CD4-positive, alpha-beta memory T cell (primary cell): ENCODE measurements at regions not wholly inside any gene's neighbourhood (a gene's known extent, or its start where the extent isn't known, plus 50 kb on each side); places are given as distances from the start of the nearest gene placed in this dataset.

Source experiments
- CTCF ChIA-PET: fragments of 350-600 bp; sonication (Branson Sonifier 250); formaldehyde crosslinking; loops from one replicate; lab custom pipeline; 2021; ENCODE audit warnings: inconsistent platforms; ENCODE audit not compliant: partially characterized antibody; lab: Charles Lee
- POLR2A ChIA-PET: fragments of 350-600 bp; sonication (Branson Sonifier 250); formaldehyde crosslinking; loops from one replicate; lab custom pipeline; 2021; ENCODE audit not compliant: partially characterized antibody; lab: Charles Lee
- DNase-seq, 5 donors: peaks; one replicate each; pipeline versions ENCODE4 v3.0.0 to v3.0.0-alpha.2; 2020 to 2022; ENCODE audit warnings: mixed read lengths in 1 of 5
- H3K27ac ChIP-seq: one replicate; pipeline ENCODE4 v1.7.0; 2013; ENCODE audit warnings: low read depth, low read length
- H3K27me3 ChIP-seq: 2 replicates; pipeline ENCODE4 v1.7.0; 2013; ENCODE audit warnings: mild to moderate bottlenecking, low read length, moderate library complexity; ENCODE audit not compliant: insufficient read depth
- H3K36me3 ChIP-seq: 2 replicates; pipeline ENCODE4 v1.7.0; 2013; ENCODE audit warnings: mild to moderate bottlenecking, low read length, moderate library complexity; ENCODE audit not compliant: insufficient read depth
- H3K4me1 ChIP-seq: 2 replicates; pipeline ENCODE4 v1.7.0; 2013; ENCODE audit warnings: mild to moderate bottlenecking, low read length, moderate library complexity; ENCODE audit not compliant: insufficient read depth
- H3K4me3 ChIP-seq, 2 donors: one replicate each; pipeline ENCODE4 v1.7.0; 2013; ENCODE audit warnings: low read length in 2 of 2, mild to moderate bottlenecking in 1 of 2
- H3K9me3 ChIP-seq, 2 donors: one replicate each; pipeline ENCODE4 v1.7.0; 2013; ENCODE audit warnings: low read length in 2 of 2, control low read depth in 1 of 2; ENCODE audit not compliant: control insufficient read depth in 1 of 2
- H3K27ac Mint-ChIP-seq, 7 donors: one replicate each; pipeline ENCODE4 v1.8.0; 2020 to 2021; ENCODE audit warnings: mixed read lengths in 7 of 7, mild to moderate bottlenecking in 6 of 7, inconsistent platforms in 3 of 7, moderate library complexity in 3 of 7
- H3K27me3 Mint-ChIP-seq, 2 donors: one replicate each; pipeline ENCODE4 v1.8.0; 2020 to 2021; ENCODE audit warnings: mixed read lengths in 2 of 2
- H3K36me3 Mint-ChIP-seq, 2 donors: one replicate each; pipeline ENCODE4 v1.8.0; 2020 to 2021; ENCODE audit warnings: mixed read lengths in 2 of 2, inconsistent platforms in 1 of 2, mild to moderate bottlenecking in 1 of 2
- H3K4me1 Mint-ChIP-seq, 4 donors: one replicate each; pipeline ENCODE4 v1.8.0; 2020 to 2021; ENCODE audit warnings: mixed read lengths in 4 of 4, mild to moderate bottlenecking in 1 of 4
- H3K4me3 Mint-ChIP-seq, 8 donors: one replicate each; pipeline ENCODE4 v1.8.0; 2020 to 2021; ENCODE audit warnings: mixed read lengths in 8 of 8, mild to moderate bottlenecking in 7 of 8, moderate library complexity in 6 of 8, inconsistent platforms in 3 of 8
- H3K9me3 Mint-ChIP-seq, 8 donors: one replicate each; pipeline ENCODE4 v1.8.0; 2020 to 2021; ENCODE audit warnings: mixed read lengths in 8 of 8, mild to moderate bottlenecking in 5 of 8, inconsistent platforms in 3 of 8, moderate library complexity in 1 of 8
- intact Hi-C: fragments of 100-400 bp; cut with micrococcal nuclease; formaldehyde crosslinking; loops from one replicate; pipeline ENCODE4 v1.15.1; 2023

DNA sequence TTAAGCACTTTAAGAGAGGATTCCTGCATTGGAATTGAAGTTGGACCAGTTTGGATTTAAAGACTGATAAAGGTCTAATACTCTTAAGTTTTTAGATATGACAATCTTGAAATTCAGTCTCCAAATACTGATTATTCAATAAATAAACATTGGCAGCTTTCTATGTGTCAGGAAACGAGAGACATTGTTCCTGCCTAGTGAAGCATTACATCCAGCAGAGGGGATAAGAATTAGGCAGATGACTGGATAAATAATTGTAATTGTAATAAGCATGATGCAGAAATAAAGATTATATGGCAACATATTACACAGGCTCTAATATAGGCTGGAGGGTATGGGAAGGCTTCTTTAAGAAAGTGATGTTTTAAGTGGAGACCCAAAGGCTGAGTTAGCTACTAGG lies 226.5 kb upstream of the MMADHC start:
- Histone ChIP-seq H3K4me3 (no peak overlapping the region), H3K4me1 (no peaks in the 10 kb centered on the region), H3K27me3 (no peaks in the 10 kb centered on the region), H3K36me3 (no peaks in the 10 kb centered on the region), H3K9me3 (no peaks in the 10 kb centered on the region), H3K27ac (no peak overlapping the region)
- CTCF ChIA-PET: no interaction called here
- intact Hi-C loops: no loop called here
- no peak for DNase-seq
- no peaks in the 10 kb centered on the region for H3K4me1 Mint-ChIP-seq
- no peaks in the 10 kb centered on the region for H3K27me3 Mint-ChIP-seq
- H3K27ac Mint-ChIP-seq: no peak overlapping the region
- POLR2A ChIA-PET: no interaction called here
- no peaks in the 10 kb centered on the region for H3K36me3 Mint-ChIP-seq
- peaks cover 0 to 12% (median 4%) of the 10 kb centered on the region in 8 donors for H3K9me3 Mint-ChIP-seq
- H3K4me3 Mint-ChIP-seq: no peak overlapping the region

DNA sequence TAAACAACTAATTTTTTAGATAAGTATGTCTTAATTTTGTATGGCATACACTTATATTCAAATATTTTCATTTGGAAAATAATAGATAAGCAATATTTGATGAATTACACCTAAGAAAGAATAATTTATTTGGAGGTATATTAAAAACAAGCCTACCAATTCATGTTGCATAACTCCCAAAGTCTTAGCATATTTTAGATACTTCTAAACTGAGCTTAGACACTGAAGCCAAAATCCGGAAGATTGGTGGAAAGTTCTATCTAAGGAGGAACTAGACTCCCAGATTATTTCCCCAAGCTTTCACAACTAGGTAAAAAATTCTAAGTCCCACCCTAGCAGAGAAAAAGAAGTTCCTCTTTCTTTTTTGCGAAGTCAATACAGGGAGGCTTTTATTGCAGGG lies 221.0 kb upstream of the MMADHC start:
- Histone ChIP-seq H3K9me3 (peaks cover 0 to 4% of the 10 kb centered on the region in 2 donors), H3K27me3 (no peaks in the 10 kb centered on the region), H3K36me3 (no peaks in the 10 kb centered on the region), H3K4me3 (no peak overlapping the region), H3K4me1 (no peaks in the 10 kb centered on the region), H3K27ac (no peak overlapping the region)
- CTCF ChIA-PET: no interaction called here
- Mint-ChIP-seq H3K27me3 (no peaks in the 10 kb centered on the region), H3K9me3 (peaks cover 0 to 16% (median 5%) of the 10 kb centered on the region in 8 donors), H3K36me3 (no peaks in the 10 kb centered on the region), H3K27ac (no peak overlapping the region), H3K4me3 (no peak overlapping the region), H3K4me1 (no peaks in the 10 kb centered on the region)
- DNase-seq: no peak
- intact Hi-C loops: no loop called here
- POLR2A ChIA-PET: no interaction called here

GRCh38 chr2:149806651-149807050 lies 219.1 kb upstream of the MMADHC start:
- POLR2A ChIA-PET: no interaction called here
- CTCF ChIA-PET: no interaction called here

DNA sequence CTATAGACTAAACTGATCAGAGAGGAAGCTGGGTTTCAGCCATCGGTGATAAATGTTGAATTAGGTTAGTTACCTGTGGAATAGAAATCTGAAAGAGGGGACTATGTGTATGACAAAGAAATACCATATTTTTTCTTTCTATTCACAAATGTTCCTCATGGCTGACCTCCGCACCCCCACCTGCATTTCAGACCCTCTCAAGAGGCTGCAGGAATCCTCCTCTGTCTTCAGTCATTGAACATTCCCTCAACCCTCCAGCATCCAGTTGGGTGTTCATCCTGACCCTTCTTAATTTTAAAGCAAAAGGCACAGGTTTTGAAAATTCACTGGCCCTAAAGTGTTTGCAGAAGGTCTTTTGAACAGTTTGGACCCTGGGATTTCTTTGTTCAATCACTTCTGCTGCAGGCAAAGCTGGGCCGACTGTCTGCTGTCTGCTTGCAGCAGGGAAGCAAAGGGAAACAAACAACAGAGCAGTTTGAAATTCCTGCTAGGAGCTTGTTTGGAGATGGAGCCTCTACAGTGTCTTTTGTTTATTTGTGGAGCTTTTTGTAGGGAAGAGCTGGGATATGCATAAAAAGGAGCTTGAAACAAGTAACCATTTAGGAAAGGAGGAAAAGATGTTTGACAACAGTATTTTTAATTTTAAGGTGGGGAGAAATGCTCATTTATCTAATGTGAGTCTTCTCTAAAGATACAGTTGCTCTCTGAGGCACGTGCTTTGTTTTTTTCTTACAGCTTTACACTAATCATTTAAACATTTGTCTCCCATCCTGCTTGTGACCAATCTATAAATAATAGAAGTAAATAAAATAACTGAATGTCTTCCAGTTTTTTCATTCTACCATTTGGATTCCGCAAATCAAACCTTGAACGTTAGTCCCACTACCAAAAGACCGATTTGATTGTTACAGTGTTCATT lies 213.3 kb upstream of the MMADHC start:
- Histone ChIP-seq H3K27ac (no peak overlapping the region), H3K4me1 (no peaks in the 10 kb centered on the region), H3K9me3 (no peaks in the 10 kb centered on the region), H3K36me3 (no peaks in the 10 kb centered on the region), H3K4me3 (no peak overlapping the region), H3K27me3 (no peaks in the 10 kb centered on the region)
- CTCF ChIA-PET: no interaction called here
- Mint-ChIP-seq H3K4me1 (no peaks in the 10 kb centered on the region), H3K27me3 (no peaks in the 10 kb centered on the region), H3K36me3 (no peaks in the 10 kb centered on the region), H3K9me3 (peaks cover 0 to 6% (median under 1%) of the 10 kb centered on the region in 8 donors), H3K27ac (no peak overlapping the region), H3K4me3 (no peak overlapping the region)
- DNase-seq: no peak
- intact Hi-C loops: no loop called here
- POLR2A ChIA-PET: no interaction called here

More at GRCh38 chr2:149806651-149807050, 219.1 kb upstream of the MMADHC start:
- Histone ChIP-seq H3K36me3 (no peaks in the 10 kb centered on the region), H3K27ac (no peak overlapping the region), H3K9me3 (peaks cover 0 to 4% of the 10 kb centered on the region in 2 donors), H3K4me1 (no peaks in the 10 kb centered on the region), H3K27me3 (no peaks in the 10 kb centered on the region), H3K4me3 (no peak overlapping the region)
- Mint-ChIP-seq H3K4me3 (no peak overlapping the region), H3K27me3 (no peaks in the 10 kb centered on the region), H3K36me3 (no peaks in the 10 kb centered on the region), H3K27ac (no peak overlapping the region), H3K9me3 (peaks cover 0 to 11% (median 4%) of the 10 kb centered on the region in 8 donors), H3K4me1 (no peaks in the 10 kb centered on the region)
- intact Hi-C loops: no loop called here
- DNase-seq: no peak

DNA sequence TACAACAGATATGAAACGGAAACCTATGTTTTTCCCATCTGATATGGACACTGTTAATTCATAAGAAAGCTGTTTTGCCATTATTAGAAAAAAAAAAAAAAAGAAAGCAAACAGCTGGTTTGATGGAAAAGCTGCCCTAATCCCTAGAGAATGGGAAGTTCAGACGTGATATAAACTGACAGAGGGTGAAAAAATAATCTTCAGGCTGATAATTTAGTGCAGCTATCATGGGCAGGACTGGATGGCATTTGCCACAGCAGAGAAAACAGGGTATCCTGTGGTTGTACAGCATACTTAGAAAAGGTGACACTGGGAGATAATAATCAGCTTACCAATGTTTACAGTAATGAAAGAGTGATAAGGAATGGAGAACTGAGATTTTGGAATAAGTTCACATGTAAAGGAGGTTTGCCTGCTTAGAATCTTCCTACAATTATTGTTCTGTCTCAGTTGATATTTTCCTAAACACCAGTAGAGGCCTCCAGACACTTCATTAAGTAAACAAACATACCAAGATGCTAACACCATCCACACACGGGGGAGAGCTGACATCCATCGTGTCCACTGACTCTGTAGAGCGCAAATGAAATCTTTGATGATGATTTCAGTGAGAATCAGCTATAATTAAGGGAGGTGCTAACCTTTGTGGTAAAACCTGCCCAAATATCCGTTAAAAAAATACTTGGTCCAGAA lies 211.6 kb upstream of the MMADHC start:
- Histone ChIP-seq H3K36me3 (no peaks in the 10 kb centered on the region), H3K4me1 (no peaks in the 10 kb centered on the region), H3K4me3 (no peak overlapping the region), H3K27me3 (no peaks in the 10 kb centered on the region), H3K27ac (no peak overlapping the region), H3K9me3 (no peaks in the 10 kb centered on the region)
- Mint-ChIP-seq H3K27ac (no peak overlapping the region), H3K36me3 (no peaks in the 10 kb centered on the region), H3K4me1 (no peaks in the 10 kb centered on the region), H3K4me3 (no peak overlapping the region), H3K27me3 (no peaks in the 10 kb centered on the region), H3K9me3 (peaks cover 0 to 6% (median 2%) of the 10 kb centered on the region in 8 donors)
- intact Hi-C loops: no loop called here
- POLR2A ChIA-PET: no interaction called here
- CTCF ChIA-PET: no interaction called here
- DNase-seq: no peak

DNA sequence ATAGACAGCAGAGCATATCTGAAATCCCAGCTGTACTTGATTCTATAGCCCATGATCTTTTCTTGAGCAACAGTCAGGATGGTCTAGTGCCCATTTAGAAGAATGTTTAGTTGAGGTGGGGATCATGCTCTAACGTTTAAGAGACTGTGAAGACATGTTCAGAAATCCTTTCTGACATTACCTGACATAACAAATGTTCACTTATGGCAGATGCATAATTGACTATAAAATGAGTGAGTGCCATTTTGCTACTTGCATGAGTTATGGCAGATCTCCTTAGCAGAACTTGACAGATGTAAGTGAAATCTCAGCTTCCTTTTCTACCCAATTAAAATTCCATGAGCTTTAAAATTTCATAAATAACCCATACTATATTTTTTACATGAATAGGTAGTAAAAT lies 209.5 kb upstream of the MMADHC start:
- H3K27me3 ChIP-seq: no peaks in the 10 kb centered on the region
- no peaks in the 10 kb centered on the region for H3K4me1 ChIP-seq
- H3K9me3 Mint-ChIP-seq: peaks cover 0 to 12% (median 5%) of the 10 kb centered on the region in 8 donors
- H3K27me3 Mint-ChIP-seq: no peaks in the 10 kb centered on the region
- CTCF ChIA-PET: no interaction called here
- no peak overlapping the region for H3K27ac ChIP-seq
- no peaks in the 10 kb centered on the region for H3K36me3 Mint-ChIP-seq
- no peaks in the 10 kb centered on the region for H3K9me3 ChIP-seq
- H3K27ac Mint-ChIP-seq: no peak overlapping the region
- H3K4me3 ChIP-seq: no peak overlapping the region
- no peak for DNase-seq
- intact Hi-C loops: no loop called here
- H3K4me1 Mint-ChIP-seq: no peaks in the 10 kb centered on the region
- POLR2A ChIA-PET: no interaction called here
- H3K4me3 Mint-ChIP-seq: no peak overlapping the region
- H3K36me3 ChIP-seq: no peaks in the 10 kb centered on the region

DNA sequence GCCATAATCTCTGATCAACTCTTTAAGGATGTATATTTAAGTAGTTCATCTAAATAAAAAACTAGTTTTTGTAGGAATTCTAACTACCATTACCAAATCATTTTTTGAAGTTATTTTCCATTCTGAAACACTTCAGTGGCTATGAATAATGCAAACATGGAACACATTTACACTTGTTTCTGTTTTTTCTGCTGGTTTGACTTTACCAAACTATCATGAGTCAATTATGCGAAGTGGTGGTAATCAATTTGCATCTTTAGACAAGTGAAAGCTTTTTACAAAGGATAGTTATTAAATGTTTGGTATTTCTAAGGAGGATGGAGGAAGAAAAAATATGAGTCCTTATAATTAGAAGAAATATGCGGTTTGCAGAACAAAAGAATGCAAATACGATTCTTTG lies 202.0 kb upstream of the MMADHC start:
- H3K4me1 Mint-ChIP-seq: no peaks in the 10 kb centered on the region
- no peak overlapping the region for H3K27ac Mint-ChIP-seq
- Histone ChIP-seq H3K36me3 (no peaks in the 10 kb centered on the region), H3K27me3 (no peaks in the 10 kb centered on the region), H3K27ac (no peak overlapping the region), H3K4me3 (no peak overlapping the region), H3K4me1 (no peaks in the 10 kb centered on the region), H3K9me3 (no peaks in the 10 kb centered on the region)
- H3K36me3 Mint-ChIP-seq: no peaks in the 10 kb centered on the region
- CTCF ChIA-PET: no interaction called here
- intact Hi-C loops: no loop called here
- H3K4me3 Mint-ChIP-seq: no peak overlapping the region
- H3K27me3 Mint-ChIP-seq: no peaks in the 10 kb centered on the region
- H3K9me3 Mint-ChIP-seq: peaks cover 0 to 12% (median 7%) of the 10 kb centered on the region in 8 donors
- POLR2A ChIA-PET: no interaction called here
- DNase-seq: no peak
